ENCODE measurements at regions not wholly inside any gene's neighbourhood (a gene's known extent, or its start where the extent isn't known, plus 50 kb on each side); places are given as distances from the start of the nearest gene placed in this dataset.

DNA sequence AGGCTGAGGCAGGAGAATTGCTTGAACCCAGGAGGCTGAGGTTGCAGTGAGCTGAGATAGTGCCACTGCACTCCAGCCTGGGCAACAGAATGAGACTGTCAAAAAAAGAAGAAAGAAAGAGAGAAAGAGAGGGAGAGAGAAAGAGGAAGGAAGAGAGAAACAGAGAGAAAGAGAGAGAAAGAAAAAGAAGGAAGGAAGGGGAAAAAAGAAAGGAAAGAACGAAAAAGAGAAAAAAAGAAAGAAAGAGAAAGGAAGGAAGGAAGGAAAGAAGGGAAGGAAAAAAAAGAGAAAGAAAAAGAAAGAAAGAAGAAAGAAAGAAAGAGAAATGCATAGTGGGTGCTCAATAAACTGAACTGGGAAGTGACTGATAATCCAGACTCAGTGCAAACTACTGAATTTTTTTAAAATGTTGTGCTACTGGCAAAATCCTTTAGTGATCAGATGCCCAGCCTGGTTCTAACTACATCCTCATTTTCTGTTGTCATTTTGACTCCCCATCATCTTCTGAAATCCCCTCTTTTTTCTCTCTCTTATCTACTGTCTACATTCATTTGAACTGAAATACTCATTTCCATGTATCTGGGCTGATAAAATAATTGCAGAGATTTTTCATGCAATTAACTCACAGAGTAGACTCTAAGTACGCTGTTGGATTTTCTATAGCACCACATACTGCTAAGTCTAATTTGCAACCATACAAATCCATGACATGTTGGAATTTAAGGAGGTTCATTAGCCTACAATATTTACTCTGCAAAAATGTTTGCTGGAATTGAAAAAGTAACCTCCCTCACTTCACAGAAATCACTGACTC is 85.3 kb upstream of the HIVEP1 start:
- no peak for DNase-seq (ENCODE audit: low spot score)

DNA sequence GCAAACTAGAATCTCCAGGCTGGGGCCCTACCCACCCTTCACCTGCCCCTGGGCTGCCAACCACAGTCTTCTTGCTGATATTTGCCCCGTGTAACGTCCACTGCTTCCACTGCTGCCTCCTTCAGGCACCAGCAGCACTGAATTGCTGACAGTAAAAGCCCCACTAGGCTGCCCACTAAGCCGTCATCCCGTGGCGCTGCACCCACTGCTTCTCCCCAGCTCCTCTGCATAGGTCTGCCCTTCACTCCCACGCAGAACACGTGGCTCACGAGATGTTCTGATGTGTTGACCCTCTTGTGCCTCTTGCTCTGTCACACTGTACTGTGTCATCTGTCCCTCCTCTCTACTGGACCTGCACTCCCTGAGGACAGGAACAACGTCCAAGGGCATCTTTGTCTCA is 86.3 kb upstream of the HIVEP1 start:
- no peak for DNase-seq (ENCODE audit: low spot score)

DNA sequence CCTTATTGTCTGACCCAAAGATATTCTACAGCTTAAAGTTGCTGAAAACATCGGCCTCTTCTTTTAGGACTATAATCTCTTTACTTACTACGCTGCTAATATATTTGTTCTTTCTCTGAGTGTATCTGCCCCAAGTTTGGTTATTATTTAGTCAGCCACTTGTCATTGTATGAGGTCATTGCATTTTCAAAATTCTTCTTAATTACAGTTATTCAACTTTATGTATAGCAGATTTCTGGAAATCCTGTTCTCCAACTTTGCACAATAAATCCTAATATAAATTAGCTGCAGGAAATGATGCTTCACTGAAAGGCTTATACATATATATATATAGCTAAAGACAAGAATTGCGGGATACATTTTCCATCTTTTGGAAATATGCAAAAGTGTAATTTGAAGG is 88.5 kb upstream of the HIVEP1 start:
- DNase-seq (ENCODE audit: low spot score) = no peak

DNA sequence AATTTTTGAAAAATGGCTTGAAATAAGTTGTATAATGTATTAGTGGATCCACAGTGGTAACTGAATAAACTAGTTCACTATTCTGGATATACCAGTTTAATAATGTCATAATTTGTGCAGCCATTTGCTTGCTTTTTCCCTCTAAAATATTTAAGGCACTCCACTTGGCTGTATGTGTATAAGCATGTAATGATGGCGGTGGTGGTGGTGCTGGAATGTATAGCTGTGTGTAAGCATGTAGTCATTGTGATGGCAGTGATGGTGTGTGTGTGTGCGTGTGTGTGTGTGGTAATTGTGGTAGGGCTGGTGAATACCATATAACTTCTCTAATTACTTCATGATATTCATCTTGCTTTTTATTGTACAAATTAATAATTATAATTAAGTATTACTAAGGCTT is 89.2 kb upstream of the HIVEP1 start:
- no peak for DNase-seq (ENCODE audit: low spot score)

DNA sequence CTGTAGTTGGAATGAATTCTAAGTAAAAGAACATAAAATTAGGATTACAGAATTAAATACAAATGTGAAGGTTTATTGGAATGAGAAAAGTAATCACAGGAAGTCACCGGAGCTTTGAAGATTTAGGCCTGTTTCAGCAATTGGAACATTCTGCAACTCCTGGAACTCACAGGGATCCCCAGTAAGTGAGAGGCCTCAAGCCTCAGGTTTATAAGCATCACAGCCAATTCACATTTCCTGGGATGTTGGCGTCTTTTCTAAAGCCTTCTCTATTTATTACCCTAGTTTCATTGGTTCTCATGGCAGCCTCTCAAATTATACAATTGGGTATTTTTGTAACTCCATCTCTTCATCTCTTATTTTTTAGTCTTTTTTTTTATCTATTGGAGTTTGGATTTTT is 90.4 kb upstream of the HIVEP1 start:
- peak; percentile 64 for DNase-seq (ENCODE audit: low spot score)

DNA sequence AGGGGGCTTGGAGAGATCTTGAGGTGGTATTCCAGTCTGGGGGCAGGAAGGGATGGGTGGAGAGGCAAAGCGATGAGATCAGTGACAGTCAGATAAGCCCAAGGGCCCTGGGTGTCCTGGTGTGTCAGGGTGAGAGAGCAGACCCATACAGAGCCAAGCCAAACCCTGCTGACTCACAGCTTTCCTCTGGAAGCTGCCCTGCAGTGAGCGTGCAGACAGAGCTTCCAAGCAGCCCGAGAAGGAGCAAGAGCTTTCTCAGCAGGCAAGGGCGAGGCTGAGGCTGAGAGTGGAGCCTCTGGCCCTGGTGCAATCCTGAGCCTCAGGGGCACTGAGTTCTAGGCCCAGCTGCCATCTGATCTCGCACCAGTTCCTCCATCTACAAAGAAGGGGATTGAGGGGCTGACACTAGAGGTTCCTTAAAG is 91.1 kb upstream of the HIVEP1 start:
- peak; percentile 95 for DNase-seq (ENCODE audit: low spot score)

DNA sequence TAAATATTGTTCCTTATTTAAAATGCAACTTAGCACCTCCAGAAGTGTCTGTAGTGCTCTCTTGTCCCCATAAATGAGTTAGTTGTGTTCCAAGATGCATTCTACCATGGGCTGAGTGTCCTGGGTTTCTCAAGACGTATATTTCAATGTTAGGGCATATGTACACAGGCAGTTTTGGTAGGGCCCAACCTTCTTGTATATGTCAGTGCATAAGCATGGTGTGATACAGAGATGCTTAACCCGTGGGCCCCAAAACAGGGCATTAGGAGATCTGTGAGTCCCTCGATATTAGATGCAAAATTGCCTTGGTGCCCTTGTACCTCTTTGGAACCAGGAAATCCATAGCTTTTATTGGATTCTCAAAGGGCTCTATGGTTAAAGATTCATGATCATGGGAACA is 91.5 kb upstream of the HIVEP1 start:
- DNase-seq (ENCODE audit: low spot score) = peak; percentile 18

DNA sequence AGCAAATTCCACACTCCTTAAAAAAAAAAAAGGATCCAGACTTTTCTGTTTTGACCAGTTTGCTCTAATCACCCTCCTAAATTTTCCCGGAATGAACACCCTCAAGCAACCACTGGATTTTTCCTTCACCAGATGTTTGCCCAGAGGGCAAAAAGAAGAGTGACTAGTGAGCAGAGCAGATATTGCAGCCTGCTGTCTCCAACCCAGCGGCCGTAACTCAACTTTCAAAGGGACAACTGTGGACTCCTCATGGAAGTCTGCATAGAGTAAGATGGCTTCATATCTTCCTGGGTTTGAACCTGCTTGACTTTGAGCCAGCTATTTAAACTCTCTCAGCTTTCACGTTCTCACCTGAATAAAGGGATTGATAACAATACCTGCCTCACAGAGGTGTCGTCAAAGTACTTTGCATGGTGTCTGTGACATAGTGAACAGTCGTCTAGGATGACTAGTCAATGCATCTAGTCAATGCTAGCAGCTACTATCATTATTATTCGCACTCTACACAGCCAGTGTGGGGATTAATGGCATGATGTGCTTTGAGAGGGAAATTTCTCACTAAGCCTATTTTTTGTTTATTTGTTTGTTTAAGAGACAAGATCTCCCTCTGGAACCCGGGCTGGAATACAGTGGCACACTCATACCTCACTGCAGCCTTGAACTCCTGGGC is 92.2 kb upstream of the HIVEP1 start:
- no peak for DNase-seq (ENCODE audit: low spot score)

DNA sequence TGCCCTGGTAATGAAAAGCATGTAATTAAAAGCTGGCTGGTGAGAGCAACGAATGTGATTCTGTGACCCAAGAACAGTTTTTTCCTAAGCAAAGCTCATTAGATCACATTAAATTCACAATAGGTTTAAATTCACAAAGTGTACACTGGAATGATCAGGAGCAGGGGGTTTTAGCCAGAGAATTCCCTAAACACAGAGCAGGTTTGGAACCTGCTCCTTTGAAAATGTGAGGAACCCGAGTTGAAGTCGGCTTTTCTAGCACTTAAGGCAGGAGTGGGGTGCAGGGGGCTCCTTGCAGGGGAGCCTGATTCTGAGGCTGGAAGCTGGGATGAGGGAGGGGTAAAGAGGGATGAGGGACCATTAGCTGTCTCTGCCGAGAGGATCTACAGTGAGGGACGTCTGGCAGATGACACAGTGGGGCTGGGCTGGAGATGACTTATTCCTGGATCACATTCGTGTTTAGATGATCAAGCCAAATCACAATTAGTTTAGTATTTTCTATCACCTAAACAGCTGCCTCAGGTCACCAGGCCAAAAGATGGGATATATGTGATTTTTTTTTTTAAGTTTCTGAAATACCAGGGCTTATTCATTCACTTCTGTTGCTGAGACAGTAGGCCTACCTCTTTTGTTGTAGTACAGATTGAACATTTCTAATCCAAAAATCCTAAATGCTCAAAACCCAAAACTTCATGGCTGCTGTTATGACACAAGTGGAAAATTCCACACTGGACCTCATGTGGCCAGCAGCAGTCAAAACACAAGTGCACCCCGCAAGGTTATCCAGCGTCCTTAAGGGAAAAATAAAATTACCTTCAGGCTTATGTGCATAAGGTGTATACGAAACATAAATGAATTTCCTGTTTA is 93.1 kb upstream of the HIVEP1 start:
- DNase-seq (ENCODE audit: low spot score) = peak; percentile 45

DNA sequence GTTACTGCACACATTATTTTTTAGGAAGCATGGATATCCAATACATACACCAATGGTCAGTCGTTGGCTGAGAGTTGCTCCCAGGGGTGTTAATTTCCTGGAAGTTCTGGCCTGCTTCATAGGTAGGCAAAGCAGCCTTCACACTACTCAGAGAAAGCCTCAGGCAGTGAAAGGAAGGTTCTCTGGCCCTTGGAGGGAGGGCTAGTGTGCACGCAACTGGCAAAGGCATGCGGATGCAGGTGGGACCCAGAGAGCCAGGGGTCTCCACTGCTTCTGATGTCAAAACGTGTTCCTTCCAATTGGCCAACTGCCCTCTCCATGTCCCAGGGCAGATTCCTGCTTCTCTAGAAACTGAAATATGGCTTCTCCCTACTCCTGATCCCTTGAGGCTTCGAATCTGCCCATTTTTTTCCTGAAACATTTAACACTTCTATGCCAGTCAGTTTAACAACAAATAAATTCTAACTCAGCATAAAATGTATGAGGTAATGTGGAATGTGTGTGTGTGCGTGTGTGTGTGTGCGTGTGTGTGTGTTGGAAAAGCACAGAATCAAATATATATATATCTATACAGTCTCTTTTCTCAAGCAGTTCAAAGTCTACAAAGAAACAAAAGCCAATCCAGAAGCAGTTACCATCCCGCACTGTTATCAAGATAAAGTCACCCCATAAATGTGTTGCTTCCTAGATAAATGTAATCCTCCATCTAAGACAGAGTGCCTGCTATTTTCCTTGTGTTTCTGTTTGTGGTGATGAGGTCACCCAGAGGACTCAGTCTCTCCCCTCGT is 94.0 kb upstream of the HIVEP1 start:
- peak; percentile 96 for DNase-seq (ENCODE audit: low spot score)

DNA sequence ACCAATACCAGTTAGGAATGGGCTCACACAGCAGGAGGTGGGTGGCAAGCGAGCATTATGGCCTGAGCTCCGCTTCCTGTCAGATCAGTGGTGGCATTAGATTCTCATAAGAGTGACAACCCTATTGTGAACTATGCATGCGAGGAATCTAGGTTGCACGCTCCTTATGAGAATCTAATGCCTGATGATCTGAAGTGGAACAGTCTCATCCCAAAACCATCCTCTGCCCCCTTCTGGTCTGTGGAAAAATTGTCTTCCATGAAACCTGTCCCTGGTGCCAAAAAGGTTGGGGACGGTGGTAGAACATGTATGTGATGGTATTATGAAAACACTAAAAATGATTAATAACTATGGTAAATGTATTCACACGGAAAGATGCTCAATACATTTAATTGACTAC is 99.7 kb upstream of the HIVEP1 start:
- DNase-seq (ENCODE audit: low spot score) = no peak

DNA sequence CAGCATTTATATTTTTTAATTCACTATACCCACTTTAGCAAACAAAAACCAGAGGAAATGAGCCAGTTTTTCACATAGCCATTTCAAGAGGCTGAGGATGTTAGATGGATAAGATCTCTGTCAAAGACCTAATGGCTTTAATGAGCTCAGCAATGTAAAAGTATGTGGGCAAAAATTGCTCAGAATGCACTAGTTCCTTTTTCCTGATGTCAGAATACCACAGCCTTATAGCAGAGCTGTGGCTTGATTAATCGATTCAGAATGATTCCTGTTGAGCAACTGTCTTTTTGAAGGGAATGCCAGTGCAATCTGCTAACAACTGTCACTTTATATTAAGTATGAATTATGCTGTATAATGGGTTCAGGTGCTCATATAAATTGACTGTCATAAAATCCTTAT is 100.6 kb upstream of the HIVEP1 start:
- no peak for DNase-seq (ENCODE audit: low spot score)

DNA sequence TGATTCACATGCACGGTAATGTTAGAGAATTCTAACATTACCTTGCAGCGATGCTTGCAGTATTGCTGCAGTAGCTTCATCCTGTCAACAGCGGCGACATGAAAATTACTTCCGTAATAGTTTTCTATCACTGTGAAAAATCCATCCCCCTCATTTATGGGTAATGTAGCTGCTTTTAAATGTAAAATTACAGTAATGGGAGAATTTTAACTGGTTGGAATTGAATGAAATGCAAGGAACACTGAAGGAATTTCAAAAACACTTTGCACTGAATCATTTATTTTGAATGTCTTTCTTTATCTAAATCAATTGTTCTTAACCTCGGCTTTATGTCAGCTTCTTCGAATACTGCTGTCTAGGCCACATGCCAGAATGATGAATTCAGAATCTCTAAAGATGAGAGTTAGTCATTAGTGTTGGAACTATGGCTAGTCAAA is 102.4 kb upstream of the HIVEP1 start:
- peak; percentile 70 for DNase-seq (ENCODE audit: low spot score)

DNA sequence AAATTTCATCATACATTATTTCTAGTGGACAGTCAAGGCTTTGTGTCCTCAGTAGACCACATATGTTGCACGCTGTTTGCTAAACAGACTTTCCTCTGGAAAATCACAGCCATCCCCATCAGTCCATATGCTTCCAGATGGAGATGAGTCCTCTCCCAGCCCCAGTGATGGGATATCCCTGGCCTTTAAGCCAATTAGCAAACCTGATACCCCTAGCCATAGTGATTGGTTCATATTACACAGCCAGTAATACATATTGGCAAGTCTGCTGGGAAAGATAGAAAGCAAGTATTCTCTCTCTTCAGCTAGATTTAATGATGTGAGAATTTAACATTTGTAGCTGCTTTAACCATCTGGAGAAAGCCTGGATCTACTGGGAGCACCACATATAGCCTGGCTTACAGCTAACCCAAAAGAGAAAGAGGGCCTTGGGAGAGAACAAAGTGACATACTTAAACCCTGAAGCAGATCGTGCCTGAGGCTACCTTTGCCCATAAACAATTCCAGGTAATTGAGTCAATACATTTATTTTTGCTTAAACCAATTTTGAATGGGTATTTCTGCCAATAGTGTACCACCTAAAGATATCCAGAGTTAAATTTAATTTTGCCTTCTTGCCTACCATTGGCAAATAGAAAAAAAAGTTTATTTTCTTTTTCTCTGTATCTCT is 103.5 kb upstream of the HIVEP1 start:
- DNase-seq (ENCODE audit: low spot score) = no peak

DNA sequence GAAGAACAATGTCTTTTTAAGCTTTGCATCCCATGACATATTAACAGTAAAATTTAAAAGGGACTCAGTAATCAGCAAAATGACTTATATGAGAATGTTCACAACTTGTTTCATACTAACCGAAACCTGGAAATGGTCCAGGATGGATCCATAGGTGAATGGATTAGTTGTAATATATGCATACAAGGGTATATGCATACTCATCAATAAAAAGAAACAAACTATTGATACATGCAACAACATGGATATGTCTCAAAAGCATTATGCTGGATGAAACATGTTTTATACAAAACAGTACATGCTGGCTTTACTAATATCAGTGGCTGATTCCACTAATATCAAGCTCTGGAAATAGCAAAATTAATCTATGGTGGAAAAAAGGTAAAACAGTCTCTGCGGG is 108.5 kb upstream of the HIVEP1 start:
- DNase-seq (ENCODE audit: low spot score) = no peak

DNA sequence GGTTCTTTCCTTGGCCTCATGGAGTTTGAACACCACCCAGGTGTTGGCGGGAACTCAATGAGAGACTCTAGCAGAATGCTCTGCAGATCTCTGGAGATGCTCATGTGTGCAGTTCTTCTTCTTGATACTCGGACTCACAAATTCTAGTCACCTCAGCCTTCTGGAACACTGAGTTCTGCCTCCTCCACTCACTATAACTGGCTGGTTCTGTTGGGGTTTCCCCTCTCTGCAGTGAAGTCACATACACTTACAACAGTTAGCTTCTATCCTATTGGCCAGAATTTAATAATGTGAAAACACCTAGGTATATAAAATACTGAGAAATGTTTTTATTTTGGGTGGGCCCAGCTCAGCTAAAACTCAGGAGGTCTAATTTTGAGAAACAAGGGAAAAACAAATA is 109.6 kb upstream of the HIVEP1 start:
- no peak for DNase-seq (ENCODE audit: low spot score)

DNA sequence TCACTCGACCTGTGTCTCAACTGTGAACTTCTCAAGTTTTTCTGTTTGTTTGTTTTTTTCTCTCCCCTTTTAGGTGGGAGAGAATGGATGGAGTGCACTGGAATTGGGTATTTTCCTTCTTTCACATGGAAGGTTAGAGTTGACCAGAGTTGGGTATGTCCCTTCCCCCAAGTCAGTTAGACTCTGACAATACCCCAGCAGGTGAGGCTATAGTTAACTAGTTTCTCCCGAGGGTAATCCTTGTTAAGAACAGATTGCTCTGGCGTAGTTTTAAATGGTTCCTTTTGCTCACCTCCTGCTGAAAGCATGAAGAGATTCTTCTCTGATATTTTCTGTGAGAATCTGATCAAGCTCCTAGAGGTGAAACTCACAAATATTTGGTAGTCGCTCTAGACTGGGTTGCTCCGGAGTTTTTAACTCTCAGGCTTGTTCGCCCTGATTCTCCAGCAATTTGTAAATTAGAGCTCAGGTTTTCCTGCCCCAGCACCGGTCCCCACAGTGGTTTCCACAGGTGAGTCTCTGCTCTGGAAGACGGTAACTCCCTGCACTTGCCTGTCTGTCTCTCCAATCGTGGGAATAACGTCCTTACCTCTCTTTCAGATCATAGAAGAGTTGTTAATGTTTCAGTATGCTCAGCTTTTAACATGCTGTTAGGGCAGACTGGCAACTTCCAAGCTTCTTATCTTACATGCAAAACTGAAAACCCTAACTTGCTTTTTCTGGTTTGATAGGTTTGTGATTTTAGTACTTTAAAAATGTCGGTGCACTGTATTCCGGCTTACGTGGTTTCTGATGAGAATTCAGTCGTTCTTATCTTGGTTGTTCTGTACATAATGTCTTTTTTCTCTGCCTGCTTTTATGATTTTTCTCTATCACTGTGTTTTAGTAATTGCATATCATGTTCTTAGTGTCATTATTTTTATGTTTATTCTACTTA is 111.2 kb upstream of the HIVEP1 start:
- DNase-seq (ENCODE audit: low spot score) = no peak

DNA sequence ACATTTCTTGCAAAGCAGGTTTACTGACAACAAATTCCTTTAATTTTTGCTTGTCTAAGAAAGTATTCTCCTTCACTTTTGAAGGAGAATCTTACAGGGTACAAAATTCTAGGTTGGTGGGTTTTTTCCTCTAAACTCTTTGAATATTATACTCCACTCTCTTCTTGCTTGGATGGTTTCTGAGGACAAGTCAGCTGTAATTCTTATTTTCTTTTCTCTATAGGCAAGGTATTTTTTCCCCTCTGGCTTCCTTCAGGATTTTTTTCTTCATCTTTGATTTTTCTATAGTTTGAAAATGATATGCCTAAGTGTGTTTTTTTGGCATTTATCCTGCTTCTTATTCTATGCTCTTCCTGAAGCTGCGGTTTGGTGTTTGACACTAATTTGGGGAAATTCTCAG is 112.5 kb upstream of the HIVEP1 start:
- no peak for DNase-seq (ENCODE audit: low spot score)

DNA sequence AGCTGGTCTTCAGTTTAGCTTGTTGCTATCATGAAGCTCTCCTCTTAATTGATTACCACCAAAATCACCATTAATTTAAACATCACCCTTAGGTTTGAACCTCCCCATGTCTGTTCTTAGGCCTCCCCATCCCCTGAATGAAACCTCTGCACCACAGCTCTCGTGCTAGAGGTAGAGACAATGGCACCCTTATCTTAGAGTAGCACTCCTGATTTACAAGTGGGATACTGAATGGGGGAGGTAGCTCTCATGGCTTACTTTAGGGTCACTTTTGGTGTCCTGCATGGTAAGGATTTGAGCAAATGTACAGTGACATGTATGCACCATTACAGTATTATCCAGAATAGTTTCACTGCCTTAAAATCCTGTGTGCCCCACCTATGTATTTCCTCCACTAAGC is 115.6 kb upstream of the ADTRP start:
- no peak for DNase-seq (ENCODE audit: low spot score)

DNA sequence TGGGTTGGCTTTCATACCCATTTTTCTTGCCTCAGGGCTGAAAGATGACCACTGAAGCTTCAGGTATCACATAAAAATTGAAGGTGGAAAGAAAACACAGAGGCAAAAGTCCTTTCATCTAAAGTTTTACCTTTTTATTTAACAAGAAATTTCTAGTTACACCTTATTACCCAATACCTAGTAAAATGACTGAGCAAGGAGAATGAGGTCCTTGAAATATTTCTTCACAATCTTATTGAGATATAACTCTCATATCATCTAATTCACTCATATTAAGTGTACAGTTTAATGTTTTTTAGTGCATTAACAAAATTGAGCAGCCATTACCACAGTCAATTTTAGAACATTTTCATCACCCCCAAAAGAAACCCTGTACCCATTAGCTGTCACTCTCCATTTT is 112.9 kb upstream of the ADTRP start:
- no peak for DNase-seq (ENCODE audit: low spot score)
